Right lobe of liver (tissue), 6 donors: ENCODE measurements at regions not wholly inside any gene's neighbourhood (a gene's known extent, or its start where the extent isn't known, plus 50 kb on each side); places are given as distances from the start of the nearest gene placed in this dataset.

Source experiments
- ATAC-seq, 4 donors: fragments of 200-7000 bp; cut with Tn5 transposase; one replicate each; pipeline ENCODE4 v1.9.1; 2020; ENCODE audit warnings: mild to moderate bottlenecking in 4 of 4, moderate library complexity in 4 of 4
- DNase-seq, 3 donors: peaks; one replicate each; pipeline ENCODE4 v3.0.0-alpha.2; 2020
- H3K27ac ChIP-seq, 3 donors: fragments of 200-600 bp; one replicate each; pipeline ENCODE4 v1.8.0; 2022
- H3K27me3 ChIP-seq, 2 donors: fragments of 200-600 bp; one replicate each; pipeline ENCODE4 v1.8.0; 2022
- H3K36me3 ChIP-seq, 4 donors: fragments of 200-600 bp; sonication (generic) in 1 of 4; one replicate each; pipeline versions ENCODE4 v1.5.1 to v1.8.0; 2017 to 2022; ENCODE audit warnings: control low read depth in 1 of 4
- H3K4me1 ChIP-seq, 4 donors: fragments of 200-600 bp; sonication (generic) in 1 of 4; one replicate each; pipeline versions ENCODE4 v1.5.1 to v1.8.0; 2017 to 2022; ENCODE audit warnings: control low read depth in 1 of 4
- H3K4me3 ChIP-seq, 3 donors: fragments of 200-600 bp; one replicate each; pipeline ENCODE4 v1.8.0; 2022
- H3K9me3 ChIP-seq, 4 donors: fragments of 200-600 bp; sonication (generic) in 1 of 4; one replicate each; pipeline versions ENCODE4 v1.5.1 to v1.8.0; 2017 to 2022; ENCODE audit warnings: control low read depth in 1 of 4
- CTCF ChIP-seq, 4 donors: fragments of 200-600 bp in 3 of 4; fragments of 450-650 bp in 1 of 4; IDR thresholded peaks; one replicate each; pipeline versions ENCODE4 v1.5.1 to v1.8.0; 2016 to 2022; ENCODE audit warnings: antibody characterized with exemption in 4 of 4, mild to moderate bottlenecking in 2 of 4
- POLR2A ChIP-seq: fragments of 450-650 bp; IDR thresholded peaks from one replicate; pipeline ENCODE4 v1.6.1; 2017; ENCODE audit warnings: antibody characterized with exemption, mild to moderate bottlenecking
- WGBS: methylation state at CpG from one replicate; pipeline ENCODE4 v1.1.6; 2018; ENCODE audit warnings: low coverage, low lambda C conversion rate; ENCODE audit not compliant: insufficient coverage; ENCODE audit errors: missing lambda C conversion rate; 5-methylcytosine and 5-hydroxymethylcytosine counted together
- intact Hi-C, 2 donors: fragments of 100-400 bp; cut with DNase I; formaldehyde crosslinking; loops; one replicate each; pipeline versions ENCODE4 v1.11.2 to v1.14.1; 2022
- small RNA-seq, 2 experiments: library from RNA; depleted of rRNA; stranded (forward); fragments of <200 nt; gene quantifications; one replicate each; pipeline ENCODE3, GENCODE V24; 2016
- donor health status: DM: no; HTN: yes; CAD: no.
- donor health status: DM: no; HTN: no; CAD: no.
- donor health status: DM: no; HTN: no; CAD: no.
- donor health status: DM: no; HTN: yes; CAD: no.
- donor health status: DM: no; HTN: yes; CAD: no.

- no peak overlapping the region for H3K27ac ChIP-seq
- H3K9me3 ChIP-seq = no peaks in the 10 kb centered on the region
- intact Hi-C loops = no loop called here
- H3K4me1 ChIP-seq = no peaks in the 10 kb centered on the region
- no peak for ATAC-seq
- H3K4me3 ChIP-seq = no peak overlapping the region
- TF ChIP-seq POLR2A (no peak), CTCF (IDR thresholded peaks at IDR 0.05) (no peak)
- no peaks in the 10 kb centered on the region for H3K36me3 ChIP-seq
- no peak for DNase-seq
- WGBS = 40% methylated on average over 2 of the region's 2 CpGs
- H3K27me3 ChIP-seq = no peaks in the 10 kb centered on the region
These were observed 56.3 kb upstream of the ZEB1 start for GRCh38 chr10:31262672-31263071.

- ATAC-seq (no peak), DNase-seq (no peak)
- H3K27ac ChIP-seq = no peak overlapping the region
- intact Hi-C loops = no loop called here
- no peaks in the 10 kb centered on the region for H3K9me3 ChIP-seq
- H3K36me3 ChIP-seq = no peaks in the 10 kb centered on the region
- no peaks in the 10 kb centered on the region for H3K4me1 ChIP-seq
- H3K27me3 ChIP-seq = no peaks in the 10 kb centered on the region
- no peak overlapping the region for H3K4me3 ChIP-seq
- WGBS = 90% methylated on average over 3 of the region's 5 CpGs
- no peak for TF ChIP-seq CTCF (IDR thresholded peaks at IDR 0.05)
- TF ChIP-seq POLR2A = no peak
These were observed 55.1 kb upstream of the ZEB1 start for GRCh38 chr10:31263903-31264302.

DNA sequence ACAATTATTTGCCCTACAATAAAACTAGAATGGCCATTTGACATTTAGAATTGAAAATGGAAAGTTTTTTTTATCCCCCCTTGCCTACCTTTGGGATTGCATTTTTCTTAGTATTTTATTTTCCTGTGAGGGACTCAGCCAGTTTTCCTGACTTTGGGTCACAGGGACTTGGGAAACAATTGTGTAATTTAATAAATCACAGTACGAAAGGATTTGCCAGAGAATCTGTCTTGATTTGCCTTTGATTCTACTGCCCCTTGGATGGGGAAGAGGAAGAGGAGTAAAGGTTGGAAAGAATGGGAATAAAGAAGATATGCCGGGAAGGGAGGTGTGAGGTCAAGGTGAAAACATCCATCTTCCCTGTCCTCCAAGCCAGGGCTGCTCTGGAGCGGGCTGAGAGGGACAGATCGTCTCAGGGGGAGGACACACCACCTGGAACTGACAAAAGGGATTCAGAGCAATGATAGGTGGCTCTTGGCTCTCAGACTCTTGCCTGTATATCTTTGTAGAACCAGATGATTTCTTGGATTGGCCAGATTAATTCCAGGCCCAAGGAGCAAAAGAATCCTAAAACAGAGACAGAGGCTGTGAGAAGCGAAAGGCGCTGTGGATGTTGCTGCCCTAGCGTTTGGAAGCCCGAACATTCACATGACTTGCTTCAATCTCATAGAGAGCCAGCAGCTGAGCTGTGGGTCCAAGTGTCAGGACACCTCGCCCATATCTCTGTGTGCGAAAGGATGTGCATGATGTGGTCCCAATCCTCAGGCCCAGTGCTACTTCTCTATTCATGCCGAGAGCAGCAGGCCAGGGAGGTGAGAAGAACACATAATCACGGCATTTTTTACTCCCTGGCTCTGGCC, 50.3 kb upstream of the ZEB1 start:
- 84% methylated on average over 12 of the region's 12 CpGs for WGBS
- Histone ChIP-seq H3K9me3 (no peaks in the 10 kb centered on the region), H3K4me1 (no peaks in the 10 kb centered on the region), H3K27me3 (no peaks in the 10 kb centered on the region), H3K36me3 (no peaks in the 10 kb centered on the region), H3K4me3 (no peak overlapping the region), H3K27ac (no peak overlapping the region)
- intact Hi-C loops = no loop called here
- no peak for TF ChIP-seq CTCF (IDR thresholded peaks at IDR 0.05)
- no peak for TF ChIP-seq POLR2A
- ATAC-seq (no peak), DNase-seq (no peak)

Small RNA genes in the stretch of these regions (small RNA-seq; reads per million reads assigned to genes)
- gene RNA5SP309 = 0 reads per million in 2 experiments
